Cardiac muscle cell (in vitro differentiated cells and primary cell): ENCODE measurements at regions not wholly inside any gene's neighbourhood (a gene's known extent, or its start where the extent isn't known, plus 50 kb on each side); places are given as distances from the start of the nearest gene placed in this dataset.

ENCODE experiments used
- DNase-seq, 2 donors: peaks; one replicate each; pipeline versions ENCODE4 v3.0.0 to v3.0.0-alpha.2; 2010 to 2017; ENCODE audit warnings: low read depth in 1 of 2, low spot score in 1 of 2
- H3K27ac ChIP-seq: fragments of 200-600 bp; sonication (generic); 2 replicates; pipeline ENCODE4 v1.5.1; 2016
- H3K27me3 ChIP-seq: fragments of 200-600 bp; sonication (generic); 2 replicates; pipeline ENCODE4 v1.6.0; 2016; ENCODE audit warnings: control low read depth
- H3K36me3 ChIP-seq: fragments of 200-600 bp; sonication (generic); 2 replicates; pipeline ENCODE4 v1.5.1; 2016; ENCODE audit warnings: control low read depth
- H3K4me1 ChIP-seq: fragments of 200-600 bp; sonication (generic); 2 replicates; pipeline ENCODE4 v1.8.1; 2017; ENCODE audit warnings: low read depth, mild to moderate bottlenecking, mixed run types
- H3K4me3 ChIP-seq: fragments of 200-600 bp; sonication (generic); 2 replicates; pipeline ENCODE4 v1.5.1; 2016; ENCODE audit warnings: mild to moderate bottlenecking
- H3K9me3 ChIP-seq: fragments of 200-600 bp; sonication (generic); 2 replicates; pipeline ENCODE4 v1.5.1; 2017; ENCODE audit warnings: low read depth, mild to moderate bottlenecking, control low read depth
- CTCF ChIP-seq: IDR thresholded peaks from 2 replicates; pipeline ENCODE4 v1.5.1; 2012; ENCODE audit warnings: low read depth, mild to moderate bottlenecking, low read length

GRCh38 chr2:42890791-42891355 lies 98.5 kb upstream of the HAAO start:
- H3K4me3 ChIP-seq: no peak overlapping the region
- H3K4me1 ChIP-seq: no peaks in the 10 kb centered on the region
- TF ChIP-seq CTCF: no peak
- no peaks in the 10 kb centered on the region for H3K27me3 ChIP-seq
- no peaks in the 10 kb centered on the region for H3K9me3 ChIP-seq
- no peak for DNase-seq
- H3K36me3 ChIP-seq: no peaks in the 10 kb centered on the region
- H3K27ac ChIP-seq: no peak overlapping the region

GRCh38 chr2:42888321-42889245 lies 96.2 kb upstream of the HAAO start:
- Histone ChIP-seq H3K4me3 (no peak overlapping the region), H3K9me3 (no peaks in the 10 kb centered on the region), H3K27ac (no peak overlapping the region), H3K4me1 (no peaks in the 10 kb centered on the region), H3K36me3 (no peaks in the 10 kb centered on the region), H3K27me3 (no peaks in the 10 kb centered on the region)
- no peak for DNase-seq
- TF ChIP-seq CTCF: no peak

GRCh38 chr2:42886921-42887320 lies 94.5 kb upstream of the HAAO start:
- H3K4me1 ChIP-seq: no peaks in the 10 kb centered on the region
- TF ChIP-seq CTCF: no peak
- no peaks in the 10 kb centered on the region for H3K9me3 ChIP-seq
- no peak overlapping the region for H3K27ac ChIP-seq
- H3K36me3 ChIP-seq: no peaks in the 10 kb centered on the region
- DNase-seq: no peak
- H3K4me3 ChIP-seq: no peak overlapping the region
- no peaks in the 10 kb centered on the region for H3K27me3 ChIP-seq

- no peak for DNase-seq
These were observed 90.4 kb upstream of the HAAO start for GRCh38 chr2:42882756-42883155.

GRCh38 chr2:42881732-42882131 lies 89.3 kb upstream of the HAAO start:
- no peak for DNase-seq
- Histone ChIP-seq H3K36me3 (no peaks in the 10 kb centered on the region), H3K27me3 (no peaks in the 10 kb centered on the region), H3K9me3 (no peaks in the 10 kb centered on the region), H3K4me1 (no peaks in the 10 kb centered on the region), H3K27ac (no peak overlapping the region), H3K4me3 (no peak overlapping the region)
- no peak for TF ChIP-seq CTCF

More at GRCh38 chr2:42882756-42883155, 90.4 kb upstream of the HAAO start:
- no peak for TF ChIP-seq CTCF
- H3K36me3 ChIP-seq: no peaks in the 10 kb centered on the region
- H3K4me3 ChIP-seq: no peak overlapping the region
- no peaks in the 10 kb centered on the region for H3K4me1 ChIP-seq
- H3K27ac ChIP-seq: no peak overlapping the region
- no peaks in the 10 kb centered on the region for H3K27me3 ChIP-seq
- no peaks in the 10 kb centered on the region for H3K9me3 ChIP-seq
